Common myeloid progenitor, CD34-positive (primary cell): ENCODE measurements at regions not wholly inside any gene's neighbourhood (a gene's known extent, or its start where the extent isn't known, plus 50 kb on each side); places are given as distances from the start of the nearest gene placed in this dataset.

ENCODE experiments used
- CTCF ChIA-PET: fragments of 350-600 bp; sonication (Branson Sonifier 250); formaldehyde crosslinking; loops from one replicate; lab custom pipeline; 2021; ENCODE audit warnings: antibody characterized with exemption; lab: Charles Lee
- POLR2A ChIA-PET: fragments of 350-600 bp; sonication (Branson Sonifier 250); formaldehyde crosslinking; loops from one replicate; lab custom pipeline; 2021; ENCODE audit warnings: antibody characterized with exemption; lab: Charles Lee
- DNase-seq, 3 donors: peaks; one replicate each; pipeline versions ENCODE4 v3.0.0 to v3.0.0-alpha.2; 2013
- H3K27ac ChIP-seq, 2 experiments: 1 replicate in 1 of 2; 2 replicates in 1 of 2; pipeline ENCODE4 v1.7.0; 2013; ENCODE audit warnings: inconsistent platforms in 2 of 2, low read length in 2 of 2, mild to moderate bottlenecking in 2 of 2, low read depth in 1 of 2, moderate library complexity in 1 of 2; ENCODE audit not compliant: severe bottlenecking in 2 of 2, insufficient read depth in 1 of 2, poor library complexity in 1 of 2
- H3K27me3 ChIP-seq, 5 experiments: replicated peaks in 2 of 5; 1 replicate in 3 of 5; 2 replicates in 2 of 5; pipeline versions ENCODE4 v1.6.1 to v1.7.0; 2013; ENCODE audit warnings: low read length in 4 of 5, mild to moderate bottlenecking in 2 of 5, moderate library complexity in 2 of 5, inconsistent platforms in 1 of 5; ENCODE audit not compliant: insufficient read depth in 5 of 5, control insufficient read depth in 4 of 5
- H3K36me3 ChIP-seq, 4 experiments: 1 replicate in 2 of 4; 2 replicates in 2 of 4; pipeline versions ENCODE4 v1.6.1 to v1.7.0; 2013; ENCODE audit warnings: low read length in 3 of 4, control low read depth in 1 of 4, mild to moderate bottlenecking in 1 of 4; ENCODE audit not compliant: control insufficient read depth in 4 of 4, insufficient read depth in 4 of 4
- H3K4me1 ChIP-seq, 4 experiments: 1 replicate in 3 of 4; 2 replicates in 1 of 4; pipeline versions ENCODE4 v1.6.1 to v1.7.1; 2013; ENCODE audit warnings: low read length in 3 of 4, mild to moderate bottlenecking in 3 of 4, control low read depth in 1 of 4, inconsistent platforms in 1 of 4, moderate library complexity in 1 of 4; ENCODE audit not compliant: control insufficient read depth in 4 of 4, insufficient read depth in 4 of 4; ENCODE audit errors: control extremely low read depth in 1 of 4
- H3K4me3 ChIP-seq, 7 experiments: 1 replicate in 4 of 7; 2 replicates in 3 of 7; pipeline versions ENCODE4 v1.5.1 to v1.7.0; 2013; ENCODE audit warnings: mild to moderate bottlenecking in 7 of 7, low read length in 6 of 7, moderate library complexity in 6 of 7, inconsistent platforms in 2 of 7, low read depth in 2 of 7, control low read depth in 1 of 7; ENCODE audit not compliant: insufficient read depth in 4 of 7, control insufficient read depth in 1 of 7; ENCODE audit errors: extremely low read depth in 1 of 7
- H3K9me3 ChIP-seq, 5 experiments: 1 replicate in 4 of 5; 2 replicates in 1 of 5; pipeline versions ENCODE4 v1.6.1 to v1.7.1; 2013; ENCODE audit warnings: low read length in 4 of 5, mild to moderate bottlenecking in 2 of 5, inconsistent platforms in 1 of 5, low read depth in 1 of 5, moderate library complexity in 1 of 5; ENCODE audit not compliant: control insufficient read depth in 4 of 5, insufficient read depth in 2 of 5; ENCODE audit errors: control extremely low read depth in 1 of 5
- WGBS: methylation state at CpG from one replicate; pipeline ENCODE4 v1.1.5; 2013; ENCODE audit not compliant: insufficient coverage; 5-methylcytosine and 5-hydroxymethylcytosine counted together

- POLR2A ChIA-PET, result no interaction called here
- no peaks in the 10 kb centered on the region for H3K36me3 ChIP-seq
- no peak overlapping the region for H3K27ac ChIP-seq
- H3K27me3 ChIP-seq, result no peaks in the 10 kb centered on the region
- WGBS, result 90% methylated on average over 2 of the region's 2 CpGs
- CTCF ChIA-PET, result no interaction called here
- H3K4me3 ChIP-seq, result no peak overlapping the region
- peaks cover 0 to 13% (median 6%) of the 10 kb centered on the region in 5 experiments for H3K9me3 ChIP-seq
- no peaks in the 10 kb centered on the region for H3K4me1 ChIP-seq
- no peak for DNase-seq
Observed at GRCh38 chr9:118366228-118366627, 662.0 kb downstream of the TLR4 start.

- Histone ChIP-seq H3K4me1 (no peaks in the 10 kb centered on the region), H3K27me3 (no peaks in the 10 kb centered on the region), H3K9me3 (peaks cover 0 to 13% (median 6%) of the 10 kb centered on the region in 5 experiments), H3K36me3 (no peaks in the 10 kb centered on the region), H3K27ac (no peak overlapping the region), H3K4me3 (no peak overlapping the region)
- no peak for DNase-seq
- ChIA-PET POLR2A (no interaction called here), CTCF (no interaction called here)
Observed at GRCh38 chr9:118367383-118367782, 663.2 kb downstream of the TLR4 start.

GRCh38 chr9:118384531-118385100, 680.4 kb downstream of the TLR4 start:
- Histone ChIP-seq H3K9me3 (no peaks in the 10 kb centered on the region), H3K27me3 (no peaks in the 10 kb centered on the region), H3K36me3 (no peaks in the 10 kb centered on the region), H3K4me1 (no peaks in the 10 kb centered on the region), H3K4me3 (no peak overlapping the region), H3K27ac (no peak overlapping the region)
- WGBS, result no CpG with 5 or more reads among the region's 3 CpGs
- POLR2A ChIA-PET, result no interaction called here
- DNase-seq, result no peak
- CTCF ChIA-PET, result no interaction called here

- Histone ChIP-seq H3K36me3 (no peaks in the 10 kb centered on the region), H3K27me3 (no peaks in the 10 kb centered on the region), H3K27ac (no peak overlapping the region), H3K4me1 (no peaks in the 10 kb centered on the region), H3K4me3 (no peak overlapping the region), H3K9me3 (no peaks in the 10 kb centered on the region)
- DNase-seq, result no peak
- 100% methylated on average over 1 of the region's 2 CpGs for WGBS
- ChIA-PET CTCF (no interaction called here), POLR2A (no interaction called here)
Observed at GRCh38 chr9:118395415-118395814, 691.2 kb downstream of the TLR4 start.

GRCh38 chr9:118401546-118401945, 697.3 kb downstream of the TLR4 start:
- no peak overlapping the region for H3K4me3 ChIP-seq

GRCh38 chr9:118414676-118415075, 710.5 kb downstream of the TLR4 start:
- Histone ChIP-seq H3K4me3 (no peak overlapping the region), H3K27ac (no peak overlapping the region), H3K4me1 (no peaks in the 10 kb centered on the region), H3K9me3 (no peaks in the 10 kb centered on the region), H3K36me3 (no peaks in the 10 kb centered on the region), H3K27me3 (peaks cover 0 to 2% (median 0%) of the 10 kb centered on the region in 5 experiments)
- ChIA-PET POLR2A (no interaction called here), CTCF (no interaction called here)
- WGBS, result 69% methylated on average over 2 of the region's 2 CpGs
- no peak for DNase-seq

More at GRCh38 chr9:118401546-118401945, 697.3 kb downstream of the TLR4 start:
- H3K4me1 ChIP-seq, result no peaks in the 10 kb centered on the region
- no CpG with 5 or more reads among the region's 1 CpG for WGBS
- CTCF ChIA-PET, result no interaction called here
- no peak overlapping the region for H3K27ac ChIP-seq
- no peak for DNase-seq
- no peaks in the 10 kb centered on the region for H3K9me3 ChIP-seq
- POLR2A ChIA-PET, result no interaction called here
- H3K36me3 ChIP-seq, result no peaks in the 10 kb centered on the region
- H3K27me3 ChIP-seq, result no peaks in the 10 kb centered on the region

- H3K27ac ChIP-seq, result no peak overlapping the region
- H3K4me1 ChIP-seq, result no peaks in the 10 kb centered on the region
- H3K27me3 ChIP-seq, result peaks cover 0 to 2% (median 0%) of the 10 kb centered on the region in 5 experiments
- CTCF ChIA-PET, result no interaction called here
- POLR2A ChIA-PET, result no interaction called here
- no peak overlapping the region for H3K4me3 ChIP-seq
- no peaks in the 10 kb centered on the region for H3K9me3 ChIP-seq
- no CpG with 5 or more reads among the region's 2 CpGs for WGBS
- H3K36me3 ChIP-seq, result no peaks in the 10 kb centered on the region
- no peak for DNase-seq
Observed at GRCh38 chr9:118418887-118419565, 714.8 kb downstream of the TLR4 start.
